ENCODE measurements at regions not wholly inside any gene's neighbourhood (a gene's known extent, or its start where the extent isn't known, plus 50 kb on each side); places are given as distances from the start of the nearest gene placed in this dataset.

- DNase-seq (ENCODE audit: low spot score) = no peak
These were observed 569.8 kb downstream of the RPS29 start for GRCh38 chr14:49016381-49016780.

GRCh38 chr14:49014476-49014875, 571.7 kb downstream of the RPS29 start:
- no peak for DNase-seq (ENCODE audit: low spot score)

- no peak for DNase-seq (ENCODE audit: low spot score)
These were observed 577.8 kb downstream of the RPS29 start for GRCh38 chr14:49008363-49008762.

GRCh38 chr14:48991141-48991540, 595.0 kb downstream of the RPS29 start:
- no peak for DNase-seq (ENCODE audit: low spot score)

GRCh38 chr14:48983351-48983888, 602.8 kb downstream of the RPS29 start:
- DNase-seq (ENCODE audit: low spot score) = no peak

GRCh38 chr14:48974994-48975393, 611.2 kb downstream of the RPS29 start:
- DNase-seq (ENCODE audit: low spot score) = peak; percentile 11

GRCh38 chr14:48973151-48973550, 613.0 kb downstream of the RPS29 start:
- no peak for DNase-seq (ENCODE audit: low spot score)

GRCh38 chr14:48970943-48971342, 615.2 kb downstream of the RPS29 start:
- no peak for DNase-seq (ENCODE audit: low spot score)

- DNase-seq (ENCODE audit: low spot score) = no peak
These were observed 618.8 kb downstream of the RPS29 start for GRCh38 chr14:48967419-48967818.

- DNase-seq (ENCODE audit: low spot score) = no peak
These were observed 622.9 kb downstream of the RPS29 start for GRCh38 chr14:48963231-48963790.

- DNase-seq (ENCODE audit: low spot score) = no peak
These were observed 628.7 kb downstream of the RPS29 start for GRCh38 chr14:48957486-48957885.

GRCh38 chr14:48955857-48956256, 630.3 kb downstream of the RPS29 start:
- no peak for DNase-seq (ENCODE audit: low spot score)

GRCh38 chr14:48954446-48954845, 631.7 kb downstream of the RPS29 start:
- DNase-seq (ENCODE audit: low spot score) = no peak

GRCh38 chr14:48944809-48945208, 641.4 kb downstream of the RPS29 start:
- DNase-seq (ENCODE audit: low spot score) = no peak

- no peak for DNase-seq (ENCODE audit: low spot score)
These were observed 642.3 kb downstream of the RPS29 start for GRCh38 chr14:48943913-48944312.

- no peak for DNase-seq (ENCODE audit: low spot score)
These were observed 648.5 kb downstream of the RPS29 start for GRCh38 chr14:48937541-48938195.

- no peak for DNase-seq (ENCODE audit: low spot score)
These were observed 649.3 kb downstream of the RPS29 start for GRCh38 chr14:48936849-48937248.

GRCh38 chr14:48936362-48936761, 649.8 kb downstream of the RPS29 start:
- peak; percentile 55 for DNase-seq (ENCODE audit: low spot score)

- DNase-seq (ENCODE audit: low spot score) = no peak
These were observed 661.0 kb downstream of the RPS29 start for GRCh38 chr14:48925184-48925583.

GRCh38 chr14:48914921-48915320, 671.3 kb downstream of the RPS29 start:
- peak; percentile 21 for DNase-seq (ENCODE audit: low spot score)

GRCh38 chr14:48914382-48914781, 671.8 kb downstream of the RPS29 start:
- no peak for DNase-seq (ENCODE audit: low spot score)

GRCh38 chr14:48900565-48900964, 685.6 kb downstream of the RPS29 start:
- DNase-seq (ENCODE audit: low spot score) = no peak

- DNase-seq (ENCODE audit: low spot score) = no peak
These were observed 695.8 kb downstream of the RPS29 start for GRCh38 chr14:48890333-48890732.

GRCh38 chr14:48876806-48877340, 709.3 kb downstream of the RPS29 start:
- no peak for DNase-seq (ENCODE audit: low spot score)
